Upper lobe of left lung (tissue), 6 donors: ENCODE measurements at regions not wholly inside any gene's neighbourhood (a gene's known extent, or its start where the extent isn't known, plus 50 kb on each side); places are given as distances from the start of the nearest gene placed in this dataset.

Experiments
- ATAC-seq, 2 donors: fragments of 200-7000 bp; cut with Tn5 transposase; one replicate each; pipeline ENCODE4 v1.9.1; 2022; ENCODE audit warnings: mild to moderate bottlenecking in 2 of 2, moderate library complexity in 2 of 2; ENCODE audit not compliant: low FRiP score in 2 of 2
- DNase-seq, 2 donors: peaks; one replicate each; pipeline ENCODE4 v3.0.0-alpha.2; 2019 to 2020
- H3K27ac ChIP-seq, 4 donors: fragments of 200-600 bp; sonication (generic); one replicate each; pipeline ENCODE4 v1.5.1; 2016 to 2019
- H3K27me3 ChIP-seq, 4 donors: fragments of 200-600 bp; sonication (generic); one replicate each; pipeline ENCODE4 v1.5.1; 2017 to 2019
- H3K36me3 ChIP-seq, 4 donors: fragments of 200-600 bp; sonication (generic); one replicate each; pipeline ENCODE4 v1.5.1; 2016 to 2019
- H3K4me1 ChIP-seq, 4 donors: fragments of 200-600 bp; sonication (generic); one replicate each; pipeline ENCODE4 v1.5.1; 2018 to 2019
- H3K4me3 ChIP-seq, 4 donors: fragments of 200-600 bp; sonication (generic); one replicate each; pipeline ENCODE4 v1.5.1; 2017 to 2019; ENCODE audit warnings: mild to moderate bottlenecking in 2 of 4, moderate library complexity in 1 of 4
- H3K9me3 ChIP-seq, 4 donors: fragments of 200-600 bp; sonication (generic); one replicate each; pipeline ENCODE4 v1.5.1; 2018 to 2019
- EP300 ChIP-seq, 4 donors: sonication (generic); formaldehyde crosslinking; IDR thresholded peaks; one replicate each; pipeline ENCODE4 v1.5.1; 2017; ENCODE audit warnings: antibody characterized with exemption in 4 of 4, control low read depth in 2 of 4
- POLR2A ChIP-seq, 4 donors: fragments of 450-650 bp; IDR thresholded peaks; one replicate each; pipeline ENCODE4 v1.5.1; 2016 to 2017; ENCODE audit warnings: antibody characterized with exemption in 4 of 4, mild to moderate bottlenecking in 2 of 4
- POLR2AphosphoS5 ChIP-seq, 2 donors: sonication (generic); formaldehyde crosslinking; IDR thresholded peaks; one replicate each; pipeline ENCODE4 v1.5.1; 2017; ENCODE audit warnings: antibody characterized with exemption in 2 of 2
- WGBS, 2 donors: methylation state at CpG; one replicate each; pipeline ENCODE4 v1.1.5; 2017 to 2018; 5-methylcytosine and 5-hydroxymethylcytosine counted together
- TF ChIP-seq, protein P1 (sequence below), 6 experiments: fragments of 450-650 bp in 4 of 6; fragments of 200-600 bp in 2 of 6; sonication (generic) in 2 of 6; IDR thresholded peaks; one replicate each; pipeline ENCODE4 v1.5.1; 2016 to 2019; ENCODE audit warnings: antibody characterized with exemption in 6 of 6
- donor health status: DM: no; HTN: no; CAD: no; lungs with moderate emphysema.
- donor health status: DM: no; HTN: yes; CAD: no; lungs with severe emphysema.

DNA sequence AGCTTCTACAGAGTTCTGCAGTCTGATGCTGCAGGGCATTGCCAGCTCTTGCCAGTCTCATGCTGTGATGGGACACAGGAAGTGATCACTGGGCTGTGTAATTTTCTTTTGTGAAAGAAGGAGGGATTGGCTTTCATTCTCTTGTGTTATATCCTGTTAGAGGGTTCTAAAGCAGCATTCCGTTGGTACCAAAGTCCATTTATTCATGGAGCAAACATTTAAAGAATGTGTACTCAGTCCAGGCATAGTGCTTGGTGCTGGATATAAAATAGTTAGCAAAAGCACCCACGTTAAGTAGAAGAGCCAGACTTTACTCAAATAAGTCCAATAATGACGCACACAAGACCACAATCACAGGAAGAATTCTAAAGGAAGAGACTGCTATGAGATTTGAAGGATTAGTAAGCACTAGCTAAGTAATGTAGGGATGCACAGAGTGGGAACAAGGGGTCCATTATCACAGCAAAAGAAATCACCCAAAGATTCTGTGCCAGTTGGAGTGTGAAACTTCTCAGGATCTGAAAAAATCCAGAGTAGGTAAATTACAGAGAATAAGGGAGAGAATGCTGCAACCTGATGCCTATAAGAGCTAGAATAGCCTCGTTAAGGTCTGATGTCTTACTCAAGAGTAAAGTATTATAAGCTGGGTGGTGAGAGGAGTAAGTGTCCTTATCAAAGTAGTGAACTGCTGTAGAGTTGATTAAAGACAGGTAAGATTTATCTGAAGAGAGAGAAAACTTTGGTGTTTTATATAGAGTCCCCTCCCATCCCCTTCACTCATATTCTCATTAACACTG lies 728.3 kb downstream of the METTL15 start:
- Histone ChIP-seq H3K4me3 (no peak overlapping the region), H3K36me3 (no peaks in the 10 kb centered on the region), H3K4me1 (no peaks in the 10 kb centered on the region), H3K27me3 (no peaks in the 10 kb centered on the region), H3K9me3 (no peaks in the 10 kb centered on the region), H3K27ac (no peak overlapping the region)
- no peak for DNase-seq
- ATAC-seq = no peak
- TF ChIP-seq EP300 (IDR thresholded peaks at IDR 0.05) (no peak), POLR2A (IDR thresholded peaks at IDR 0.05) (no peak), POLR2AphosphoS5 (IDR thresholded peaks at IDR 0.05) (no peak)
- TF ChIP-seq, protein P1, sequence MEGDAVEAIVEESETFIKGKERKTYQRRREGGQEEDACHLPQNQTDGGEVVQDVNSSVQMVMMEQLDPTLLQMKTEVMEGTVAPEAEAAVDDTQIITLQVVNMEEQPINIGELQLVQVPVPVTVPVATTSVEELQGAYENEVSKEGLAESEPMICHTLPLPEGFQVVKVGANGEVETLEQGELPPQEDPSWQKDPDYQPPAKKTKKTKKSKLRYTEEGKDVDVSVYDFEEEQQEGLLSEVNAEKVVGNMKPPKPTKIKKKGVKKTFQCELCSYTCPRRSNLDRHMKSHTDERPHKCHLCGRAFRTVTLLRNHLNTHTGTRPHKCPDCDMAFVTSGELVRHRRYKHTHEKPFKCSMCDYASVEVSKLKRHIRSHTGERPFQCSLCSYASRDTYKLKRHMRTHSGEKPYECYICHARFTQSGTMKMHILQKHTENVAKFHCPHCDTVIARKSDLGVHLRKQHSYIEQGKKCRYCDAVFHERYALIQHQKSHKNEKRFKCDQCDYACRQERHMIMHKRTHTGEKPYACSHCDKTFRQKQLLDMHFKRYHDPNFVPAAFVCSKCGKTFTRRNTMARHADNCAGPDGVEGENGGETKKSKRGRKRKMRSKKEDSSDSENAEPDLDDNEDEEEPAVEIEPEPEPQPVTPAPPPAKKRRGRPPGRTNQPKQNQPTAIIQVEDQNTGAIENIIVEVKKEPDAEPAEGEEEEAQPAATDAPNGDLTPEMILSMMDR (IDR thresholded peaks at IDR 0.05) = no peak
- WGBS, 2 donors = 34 to 57% methylated on average over 4 of the region's 4 CpGs

- ATAC-seq (no peak), DNase-seq (no peak)
- H3K4me1 ChIP-seq = no peaks in the 10 kb centered on the region
- H3K36me3 ChIP-seq = no peaks in the 10 kb centered on the region
- H3K27me3 ChIP-seq = no peaks in the 10 kb centered on the region
- TF ChIP-seq POLR2A (IDR thresholded peaks at IDR 0.05) = no peak
- TF ChIP-seq, protein P1 (IDR thresholded peaks at IDR 0.05) = no peak
- TF ChIP-seq POLR2AphosphoS5 (IDR thresholded peaks at IDR 0.05) = no peak
- TF ChIP-seq EP300 (IDR thresholded peaks at IDR 0.05) = no peak
- H3K27ac ChIP-seq = no peak overlapping the region
- no peak overlapping the region for H3K4me3 ChIP-seq
- H3K9me3 ChIP-seq = no peaks in the 10 kb centered on the region
- 78 to 82% methylated on average over 3 of the region's 3 CpGs for WGBS, 2 donors
Measured at GRCh38 chr11:28835790-28836189, 727.6 kb downstream of the METTL15 start.

DNA sequence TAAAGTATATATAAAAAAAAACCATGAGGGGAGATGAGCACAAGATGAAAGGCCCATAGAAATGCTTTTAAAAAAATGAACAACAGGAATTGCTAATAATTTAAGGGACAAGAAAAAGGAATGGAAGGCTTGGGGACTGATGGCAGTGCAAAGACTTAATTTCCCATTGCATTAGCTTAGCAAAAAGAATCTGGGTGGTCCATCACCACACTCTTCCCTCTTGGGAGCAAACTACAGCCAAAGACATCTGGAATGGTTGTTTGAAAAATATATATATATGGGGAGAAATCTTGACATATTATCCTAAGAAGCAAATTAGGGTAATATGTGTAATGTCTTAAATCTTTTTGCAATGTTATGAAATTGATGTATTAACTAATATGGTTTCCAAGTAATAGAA lies 727.1 kb downstream of the METTL15 start:
- no peak overlapping the region for H3K27ac ChIP-seq
- H3K4me3 ChIP-seq = no peak overlapping the region
- TF ChIP-seq EP300 (IDR thresholded peaks at IDR 0.05) = no peak
- TF ChIP-seq, protein P1 (IDR thresholded peaks at IDR 0.05) = no peak
- TF ChIP-seq POLR2AphosphoS5 (IDR thresholded peaks at IDR 0.05) = no peak
- TF ChIP-seq POLR2A (IDR thresholded peaks at IDR 0.05) = no peak
- H3K4me1 ChIP-seq = no peaks in the 10 kb centered on the region
- DNase-seq = no peak
- ATAC-seq = no peak
- H3K27me3 ChIP-seq = no peaks in the 10 kb centered on the region
- no peaks in the 10 kb centered on the region for H3K36me3 ChIP-seq
- no peaks in the 10 kb centered on the region for H3K9me3 ChIP-seq

- no peak for TF ChIP-seq POLR2AphosphoS5 (IDR thresholded peaks at IDR 0.05)
- TF ChIP-seq EP300 (IDR thresholded peaks at IDR 0.05) = no peak
- Histone ChIP-seq H3K9me3 (no peaks in the 10 kb centered on the region), H3K27me3 (no peaks in the 10 kb centered on the region)
Measured at GRCh38 chr11:28834877-28835276, 726.7 kb downstream of the METTL15 start.

GRCh38 chr11:28833670-28834069 lies 725.5 kb downstream of the METTL15 start:
- Histone ChIP-seq H3K4me3 (no peak overlapping the region), H3K27me3 (no peaks in the 10 kb centered on the region), H3K36me3 (no peaks in the 10 kb centered on the region), H3K27ac (no peak overlapping the region), H3K9me3 (no peaks in the 10 kb centered on the region), H3K4me1 (no peaks in the 10 kb centered on the region)
- TF ChIP-seq POLR2AphosphoS5 (IDR thresholded peaks at IDR 0.05) (no peak), EP300 (IDR thresholded peaks at IDR 0.05) (no peak), POLR2A (IDR thresholded peaks at IDR 0.05) (no peak)
- TF ChIP-seq, protein P1 (IDR thresholded peaks at IDR 0.05) = no peak
- 40 to 53% methylated on average over 2 of the region's 2 CpGs for WGBS, 2 donors
- no peak for DNase-seq
- ATAC-seq = no peak

More at GRCh38 chr11:28834877-28835276, 726.7 kb downstream of the METTL15 start:
- Histone ChIP-seq H3K4me1 (no peaks in the 10 kb centered on the region), H3K36me3 (no peaks in the 10 kb centered on the region), H3K27ac (no peak overlapping the region), H3K4me3 (no peak overlapping the region)
- ATAC-seq (no peak), DNase-seq (no peak)
- 49 to 51% methylated on average over 3 of the region's 3 CpGs for WGBS, 2 donors
